ENCODE measurements at regions not wholly inside any gene's neighbourhood (a gene's known extent, or its start where the extent isn't known, plus 50 kb on each side); places are given as distances from the start of the nearest gene placed in this dataset.

DNA sequence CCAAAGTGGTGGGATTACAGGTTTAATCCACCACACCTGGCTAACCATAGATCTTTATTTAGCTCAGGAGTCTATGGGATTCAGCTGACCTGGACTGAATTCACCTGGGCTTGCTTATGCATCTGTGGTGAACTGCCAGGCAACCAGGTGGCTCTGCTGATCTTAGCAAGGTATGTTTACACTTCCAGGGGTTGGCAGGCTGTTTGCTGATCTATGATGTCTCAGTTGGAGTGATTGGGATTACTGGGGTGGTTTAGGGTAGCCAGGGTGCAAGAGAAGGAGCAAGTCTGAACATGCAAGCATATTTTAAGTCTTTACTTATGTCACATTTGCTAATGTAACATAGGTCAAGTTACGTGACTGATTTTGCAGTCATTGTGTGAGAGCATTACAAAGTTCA, 63.6 kb upstream of the JAK2 start:
- Histone ChIP-seq H3K9ac (no peak overlapping the region), H3K27me3 (replicated peaks; ENCODE audit: insufficient read depth) (no peaks in the 10 kb centered on the region), H3K4me1 (ENCODE audit: insufficient read depth) (no peaks in the 10 kb centered on the region), H3K9me3 (ENCODE audit: low read depth) (no peaks in the 10 kb centered on the region), H2AFZ (no peak overlapping the region), H3K4me3 (no peak overlapping the region), H4K20me1 (ENCODE audit: insufficient read depth) (no peaks in the 10 kb centered on the region), H3K4me2 (ENCODE audit: unreplicated experiment) (no peak overlapping the region), H3K9me2 (ENCODE audit: insufficient read depth) (no peaks in the 10 kb centered on the region), H3K27ac (no peak overlapping the region), H3F3A (ENCODE audit: insufficient read depth) (no peaks in the 10 kb centered on the region), H3K79me2 (ENCODE audit: insufficient read depth) (no peaks in the 10 kb centered on the region), H3K36me3 (ENCODE audit: low read depth) (no peaks in the 10 kb centered on the region)
- in situ Hi-C loops (cut with MboI) = no loop called here
- WGBS, 2 experiments (ENCODE audit: low coverage in 1 of 2, low lambda C conversion rate in 2 of 2, missing lambda C conversion rate in 2 of 2) = 83 to 95% methylated on average over 1 of the region's 1 CpG
- TF ChIP-seq EZH2 (IDR thresholded peaks at IDR 0.05; ENCODE audit: insufficient read depth, poor library complexity, severe bottlenecking) (no peak), EZH2phosphoT487 (IDR thresholded peaks at IDR 0.05; ENCODE audit: insufficient read depth, low read depth) (no peak)
- no peak for DNase-seq

DNA sequence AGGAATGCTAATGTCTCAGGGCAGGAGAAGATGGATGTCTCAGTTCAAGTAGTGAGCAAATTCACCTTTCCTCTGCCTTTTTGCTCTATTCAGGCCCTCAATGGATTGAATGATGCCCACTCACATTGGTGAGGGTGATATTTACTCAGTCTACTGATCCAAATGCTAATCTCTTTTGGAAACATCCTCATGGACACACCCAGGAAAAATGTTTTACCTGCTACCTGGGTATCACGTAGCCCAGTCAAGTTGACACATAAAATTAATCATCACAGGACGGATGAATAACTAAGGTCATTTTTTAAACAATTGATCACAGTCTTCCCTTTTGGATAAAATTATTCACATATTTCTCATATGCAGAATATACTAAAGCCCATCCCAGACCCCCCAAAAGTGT, 63.0 kb upstream of the JAK2 start:
- Histone ChIP-seq H3K4me1 (ENCODE audit: insufficient read depth) (no peaks in the 10 kb centered on the region), H3K79me2 (ENCODE audit: insufficient read depth) (no peaks in the 10 kb centered on the region), H3K9me2 (ENCODE audit: insufficient read depth) (no peaks in the 10 kb centered on the region), H3K4me2 (ENCODE audit: unreplicated experiment) (no peak overlapping the region), H3K27me3 (replicated peaks; ENCODE audit: insufficient read depth) (no peaks in the 10 kb centered on the region), H3K9me3 (ENCODE audit: low read depth) (no peaks in the 10 kb centered on the region), H3K36me3 (ENCODE audit: low read depth) (no peaks in the 10 kb centered on the region), H4K20me1 (ENCODE audit: insufficient read depth) (no peaks in the 10 kb centered on the region), H3K4me3 (no peak overlapping the region), H2AFZ (no peak overlapping the region), H3F3A (ENCODE audit: insufficient read depth) (peaks cover 3% of the 10 kb centered on the region; the same call in 1 of the 2 replicates), H3K9ac (no peak overlapping the region), H3K27ac (no peak overlapping the region)
- 83% methylated on average over 2 of the region's 2 CpGs for WGBS, 2 experiments (ENCODE audit: low coverage in 1 of 2, low lambda C conversion rate in 2 of 2, missing lambda C conversion rate in 2 of 2)
- in situ Hi-C loops (cut with MboI) = no loop called here
- TF ChIP-seq EZH2 (IDR thresholded peaks at IDR 0.05; ENCODE audit: insufficient read depth, poor library complexity, severe bottlenecking) (no peak), EZH2phosphoT487 (IDR thresholded peaks at IDR 0.05; ENCODE audit: insufficient read depth, low read depth) (no peak)
- no peak for DNase-seq

GRCh38 chr9:4922730-4923129, 62.3 kb upstream of the JAK2 start:
- in situ Hi-C loops (cut with MboI) = no loop called here
- Histone ChIP-seq H3K4me1 (ENCODE audit: insufficient read depth) (peaks cover 5% of the 10 kb centered on the region), H3K9ac (no peak overlapping the region), H4K20me1 (ENCODE audit: insufficient read depth) (no peaks in the 10 kb centered on the region), H3K79me2 (ENCODE audit: insufficient read depth) (no peaks in the 10 kb centered on the region), H3K36me3 (ENCODE audit: low read depth) (no peaks in the 10 kb centered on the region), H3K4me3 (no peak overlapping the region), H3K9me2 (ENCODE audit: insufficient read depth) (no peaks in the 10 kb centered on the region), H2AFZ (no peak overlapping the region), H3K27me3 (replicated peaks; ENCODE audit: insufficient read depth) (no peaks in the 10 kb centered on the region), H3F3A (ENCODE audit: insufficient read depth) (peaks cover 3% of the 10 kb centered on the region; the same call in 1 of the 2 replicates), H3K4me2 (ENCODE audit: unreplicated experiment) (no peak overlapping the region), H3K27ac (no peak overlapping the region), H3K9me3 (ENCODE audit: low read depth) (no peaks in the 10 kb centered on the region)
- no peak for DNase-seq
- WGBS, 2 experiments (ENCODE audit: low coverage in 1 of 2, low lambda C conversion rate in 2 of 2, missing lambda C conversion rate in 2 of 2) = 20 to 26% methylated on average over 2 of the region's 2 CpGs
- TF ChIP-seq EZH2phosphoT487 (IDR thresholded peaks at IDR 0.05; ENCODE audit: insufficient read depth, low read depth) (no peak), EZH2 (IDR thresholded peaks at IDR 0.05; ENCODE audit: insufficient read depth, poor library complexity, severe bottlenecking) (no peak)

DNA sequence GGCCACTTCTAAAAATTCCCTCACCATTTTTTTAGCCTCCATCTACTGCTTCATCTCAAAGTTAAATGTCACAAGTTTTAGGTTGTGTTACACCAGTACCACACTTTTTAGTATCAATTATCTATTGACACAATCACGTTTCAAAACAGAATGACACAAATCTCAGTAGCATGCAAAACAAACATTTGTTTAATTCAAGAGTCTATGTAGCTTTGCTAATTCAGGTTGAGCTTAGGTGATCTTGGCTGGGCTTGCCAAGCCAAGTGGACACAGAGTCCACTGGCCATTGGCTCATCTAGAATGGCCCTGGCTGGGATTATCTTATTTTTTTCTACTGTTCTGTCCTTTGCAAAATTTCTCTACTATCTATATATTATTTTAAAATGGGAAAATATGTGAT, 61.9 kb upstream of the JAK2 start:
- Histone ChIP-seq H3K9ac (no peak overlapping the region), H3K4me3 (no peak overlapping the region), H3K9me3 (ENCODE audit: low read depth) (no peaks in the 10 kb centered on the region), H3K4me1 (ENCODE audit: insufficient read depth) (peaks cover 10% of the 10 kb centered on the region), H3K27me3 (replicated peaks; ENCODE audit: insufficient read depth) (no peaks in the 10 kb centered on the region), H3K27ac (no peak overlapping the region), H4K20me1 (ENCODE audit: insufficient read depth) (no peaks in the 10 kb centered on the region), H3F3A (ENCODE audit: insufficient read depth) (peaks cover 3% of the 10 kb centered on the region; the same call in 1 of the 2 replicates), H3K4me2 (ENCODE audit: unreplicated experiment) (no peak overlapping the region), H3K36me3 (ENCODE audit: low read depth) (no peaks in the 10 kb centered on the region), H2AFZ (no peak overlapping the region), H3K9me2 (ENCODE audit: insufficient read depth) (no peaks in the 10 kb centered on the region), H3K79me2 (ENCODE audit: insufficient read depth) (no peaks in the 10 kb centered on the region)
- no peak for DNase-seq
- in situ Hi-C loops (cut with MboI) = no loop called here
- TF ChIP-seq EZH2 (IDR thresholded peaks at IDR 0.05; ENCODE audit: insufficient read depth, poor library complexity, severe bottlenecking) (no peak), EZH2phosphoT487 (IDR thresholded peaks at IDR 0.05; ENCODE audit: insufficient read depth, low read depth) (no peak)
- 84 to 85% methylated on average over 1 of the region's 1 CpG for WGBS, 2 experiments (ENCODE audit: low coverage in 1 of 2, low lambda C conversion rate in 2 of 2, missing lambda C conversion rate in 2 of 2)
